HFF-Myc (cell line): ENCODE measurements at regions not wholly inside any gene's neighbourhood (a gene's known extent, or its start where the extent isn't known, plus 50 kb on each side); places are given as distances from the start of the nearest gene placed in this dataset.

Experiments
- DNase-seq: peaks from one replicate; pipeline ENCODE4 v3.0.0-alpha.2; 2011; ENCODE audit warnings: low read depth; ENCODE audit errors: extremely low read depth
- H3K4me3 ChIP-seq: replicated peaks from 2 replicates; pipeline ENCODE4 v1.5.1; 2011; ENCODE audit warnings: low read depth, mild to moderate bottlenecking, control low read depth, low read length
- CTCF ChIP-seq: IDR thresholded peaks from 2 replicates; pipeline ENCODE4 v1.5.1; 2012; ENCODE audit warnings: mild to moderate bottlenecking, low read depth, low read length, control low read depth; ENCODE audit errors: missing control alignments

GRCh38 chr4:116480546-116480945 is 604.8 kb downstream of the TRAM1L1 start:
- no peak for DNase-seq
- TF ChIP-seq CTCF, result no peak
- no peak overlapping the region for H3K4me3 ChIP-seq

GRCh38 chr4:116478343-116478742 is 607.0 kb downstream of the TRAM1L1 start:
- DNase-seq, result no peak
- H3K4me3 ChIP-seq, result no peak overlapping the region
- TF ChIP-seq CTCF, result no peak

- no peak for TF ChIP-seq CTCF
- no peak for DNase-seq
- H3K4me3 ChIP-seq, result no peak overlapping the region
Measured at GRCh38 chr4:116469582-116469981, 615.8 kb downstream of the TRAM1L1 start.

- H3K4me3 ChIP-seq, result no peak overlapping the region
- no peak for TF ChIP-seq CTCF
- DNase-seq, result no peak
Measured at GRCh38 chr4:116453127-116453526, 632.2 kb downstream of the TRAM1L1 start.

GRCh38 chr4:116449764-116450163 is 635.6 kb downstream of the TRAM1L1 start:
- no peak for TF ChIP-seq CTCF
- DNase-seq, result no peak
- H3K4me3 ChIP-seq, result no peak overlapping the region

- DNase-seq, result no peak
- TF ChIP-seq CTCF, result no peak
- H3K4me3 ChIP-seq, result no peak overlapping the region
Measured at GRCh38 chr4:116444117-116444516, 641.3 kb downstream of the TRAM1L1 start.

GRCh38 chr4:116438981-116439729 is 646.2 kb downstream of the TRAM1L1 start:
- no peak for TF ChIP-seq CTCF
- DNase-seq, result no peak

More at GRCh38 chr4:116438981-116439729, 646.2 kb downstream of the TRAM1L1 start:
- no peak overlapping the region for H3K4me3 ChIP-seq
